SK-N-SH treated with all-trans-retinoic acid at 6 μM for 48 hours (cell line): ENCODE measurements at regions not wholly inside any gene's neighbourhood (a gene's known extent, or its start where the extent isn't known, plus 50 kb on each side); places are given as distances from the start of the nearest gene placed in this dataset.

ENCODE experiments used
- BACH2 ChIP-seq: fragments of 250-450 bp; sonication (Bioruptor Pico); IDR thresholded peaks from 2 replicates; pipeline ENCODE4 v1.9.0; 2021; ENCODE audit warnings: mild to moderate bottlenecking, borderline replicate concordance
- ESRRG ChIP-seq: fragments of 250-450 bp; sonication (Bioruptor Pico); IDR thresholded peaks from 2 replicates; pipeline ENCODE4 v1.6.1; 2021; ENCODE audit warnings: mild to moderate bottlenecking
- OSR1 ChIP-seq: fragments of 250-450 bp; sonication (Bioruptor Pico); IDR thresholded peaks from 2 replicates; pipeline ENCODE4 v1.8.0; 2022; ENCODE audit warnings: moderate library complexity, mild to moderate bottlenecking, inconsistent platforms
- PPARA ChIP-seq: fragments of 250-450 bp; sonication (Bioruptor Pico); IDR thresholded peaks from 2 replicates; pipeline ENCODE4 v1.5.0; 2020; ENCODE audit warnings: mild to moderate bottlenecking, borderline replicate concordance
- RARB ChIP-seq: fragments of 250-450 bp; sonication (Bioruptor Pico); IDR thresholded peaks from 2 replicates; pipeline ENCODE4 v1.8.0; 2021; ENCODE audit warnings: mild to moderate bottlenecking, moderate library complexity
- TCF4 ChIP-seq: fragments of 250-450 bp; sonication (Bioruptor Pico); IDR thresholded peaks from 2 replicates; pipeline ENCODE4 v1.8.0; 2021; ENCODE audit warnings: mild to moderate bottlenecking, moderate library complexity, borderline replicate concordance
- ZFP3 ChIP-seq: fragments of 250-450 bp; sonication (Bioruptor Pico); IDR thresholded peaks from 2 replicates; pipeline ENCODE4 v1.5.0; 2020; ENCODE audit warnings: mild to moderate bottlenecking, moderate library complexity
- ZFP30 ChIP-seq: fragments of 450-650 bp; formaldehyde crosslinking; IDR thresholded peaks from 2 replicates; pipeline ENCODE4 v1.5.0; 2022; ENCODE audit warnings: mild to moderate bottlenecking, moderate library complexity
- ZNF8 ChIP-seq: fragments of 450-650 bp; formaldehyde crosslinking; IDR thresholded peaks from 2 replicates; pipeline ENCODE4 v1.5.0; 2020; ENCODE audit warnings: mild to moderate bottlenecking, moderate library complexity
- TF ChIP-seq, protein P1 (sequence below): fragments of 250-450 bp; sonication (Bioruptor Pico); IDR thresholded peaks from 2 replicates; pipeline ENCODE4 v1.8.0; 2020; ENCODE audit warnings: mild to moderate bottlenecking, moderate library complexity, borderline replicate concordance

DNA sequence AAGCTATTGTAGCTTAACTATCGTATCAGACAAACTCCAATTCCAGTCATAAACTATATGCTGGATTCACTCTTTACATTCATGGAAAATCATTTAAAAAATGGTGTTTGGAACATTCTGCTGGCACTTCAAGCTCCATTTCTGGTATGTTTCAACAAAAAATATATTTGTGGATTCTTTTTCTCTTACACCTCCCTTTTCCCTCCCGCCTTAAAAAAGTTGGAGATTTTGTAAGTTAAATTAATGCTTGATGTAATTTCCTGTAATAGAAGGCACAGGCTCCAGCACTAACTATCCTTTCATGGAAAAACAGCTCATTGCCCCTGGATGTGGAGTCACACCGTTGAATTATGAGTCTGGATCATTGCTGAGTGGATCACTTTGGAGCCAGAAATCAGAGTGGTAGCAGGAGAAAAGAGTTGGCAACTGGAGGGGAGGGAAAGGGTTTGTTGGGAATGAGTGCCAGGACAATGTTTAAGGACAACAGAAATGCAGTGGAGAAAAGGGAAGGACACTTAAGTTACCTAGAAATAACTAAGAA lies 102.8 kb downstream of the ICOS start:
- TF ChIP-seq OSR1 (CRISPR knock-in tag), result no peak
- no peak for TF ChIP-seq ZNF8 (CRISPR knock-in tag)
- TF ChIP-seq, protein P1, sequence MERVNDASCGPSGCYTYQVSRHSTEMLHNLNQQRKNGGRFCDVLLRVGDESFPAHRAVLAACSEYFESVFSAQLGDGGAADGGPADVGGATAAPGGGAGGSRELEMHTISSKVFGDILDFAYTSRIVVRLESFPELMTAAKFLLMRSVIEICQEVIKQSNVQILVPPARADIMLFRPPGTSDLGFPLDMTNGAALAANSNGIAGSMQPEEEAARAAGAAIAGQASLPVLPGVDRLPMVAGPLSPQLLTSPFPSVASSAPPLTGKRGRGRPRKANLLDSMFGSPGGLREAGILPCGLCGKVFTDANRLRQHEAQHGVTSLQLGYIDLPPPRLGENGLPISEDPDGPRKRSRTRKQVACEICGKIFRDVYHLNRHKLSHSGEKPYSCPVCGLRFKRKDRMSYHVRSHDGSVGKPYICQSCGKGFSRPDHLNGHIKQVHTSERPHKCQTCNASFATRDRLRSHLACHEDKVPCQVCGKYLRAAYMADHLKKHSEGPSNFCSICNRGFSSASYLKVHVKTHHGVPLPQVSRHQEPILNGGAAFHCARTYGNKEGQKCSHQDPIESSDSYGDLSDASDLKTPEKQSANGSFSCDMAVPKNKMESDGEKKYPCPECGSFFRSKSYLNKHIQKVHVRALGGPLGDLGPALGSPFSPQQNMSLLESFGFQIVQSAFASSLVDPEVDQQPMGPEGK (CRISPR knock-in tag), result no peak
- TF ChIP-seq ZFP3 (CRISPR knock-in tag), result no peak
- no peak for TF ChIP-seq ESRRG (CRISPR knock-in tag)
- TF ChIP-seq PPARA (CRISPR knock-in tag), result no peak
- no peak for TF ChIP-seq BACH2 (CRISPR knock-in tag)
- no peak for TF ChIP-seq RARB (CRISPR knock-in tag)
- TF ChIP-seq ZFP30 (CRISPR knock-in tag), result no peak
- no peak for TF ChIP-seq TCF4
